Activated naive CD4-positive, alpha-beta T cell treated with anti-CD3 and anti-CD28 coated beads for 36 hours (primary cell): ENCODE measurements at regions not wholly inside any gene's neighbourhood (a gene's known extent, or its start where the extent isn't known, plus 50 kb on each side); places are given as distances from the start of the nearest gene placed in this dataset.
"Not testable (repeated sequence)": the region's sequence is repeated elsewhere in the genome, so short reads cannot be mapped to it uniquely, and the experiment has no call there.

ENCODE experiments used
- CTCF ChIA-PET: fragments of 350-600 bp; sonication (Branson Sonifier 250); formaldehyde crosslinking; loops from one replicate; lab custom pipeline; 2021; ENCODE audit warnings: antibody characterized with exemption; lab: Charles Lee
- DNase-seq: peaks from one replicate; pipeline ENCODE4 v3.0.0-alpha.2; 2020
- H3K27ac Mint-ChIP-seq: one replicate; pipeline ENCODE4 v1.8.0; 2021; ENCODE audit warnings: mild to moderate bottlenecking, mixed read lengths
- H3K27me3 Mint-ChIP-seq: one replicate; pipeline ENCODE4 v1.8.0; 2021; ENCODE audit warnings: low read depth, mixed read lengths
- H3K36me3 Mint-ChIP-seq: one replicate; pipeline ENCODE4 v1.8.0; 2021; ENCODE audit warnings: low read depth, mixed read lengths
- H3K4me1 Mint-ChIP-seq: one replicate; pipeline ENCODE4 v1.8.0; 2021; ENCODE audit warnings: low read depth, mixed read lengths
- H3K4me3 Mint-ChIP-seq: one replicate; pipeline ENCODE4 v1.8.0; 2021; ENCODE audit warnings: mild to moderate bottlenecking, moderate library complexity, mixed read lengths
- H3K9me3 Mint-ChIP-seq: one replicate; pipeline ENCODE4 v1.8.0; 2021; ENCODE audit warnings: mixed read lengths
- intact Hi-C: fragments of 100-400 bp; cut with micrococcal nuclease; formaldehyde crosslinking; loops from one replicate; pipeline ENCODE4 v1.15.1; 2023

DNA sequence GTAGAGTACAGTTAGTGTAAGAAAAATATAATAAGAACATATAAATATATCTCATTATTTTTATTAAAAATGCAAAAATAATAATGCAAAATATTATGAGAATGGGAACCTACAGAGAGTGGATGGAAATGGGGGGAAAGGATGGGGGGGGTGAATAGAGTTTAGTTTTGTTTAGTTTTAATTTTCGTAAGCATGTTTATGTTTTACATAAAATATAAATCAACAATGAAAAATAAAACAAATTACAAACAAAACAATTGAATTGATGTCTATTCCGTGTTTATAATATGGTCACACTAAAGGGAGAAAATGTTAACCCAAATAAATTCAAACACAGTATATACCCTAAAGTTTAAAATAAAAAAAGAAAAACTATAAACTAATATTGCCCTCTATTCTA is 1717.4 kb upstream of the SPRY2 start:
- intact Hi-C loops = no loop called here
- CTCF ChIA-PET = no interaction called here

DNA sequence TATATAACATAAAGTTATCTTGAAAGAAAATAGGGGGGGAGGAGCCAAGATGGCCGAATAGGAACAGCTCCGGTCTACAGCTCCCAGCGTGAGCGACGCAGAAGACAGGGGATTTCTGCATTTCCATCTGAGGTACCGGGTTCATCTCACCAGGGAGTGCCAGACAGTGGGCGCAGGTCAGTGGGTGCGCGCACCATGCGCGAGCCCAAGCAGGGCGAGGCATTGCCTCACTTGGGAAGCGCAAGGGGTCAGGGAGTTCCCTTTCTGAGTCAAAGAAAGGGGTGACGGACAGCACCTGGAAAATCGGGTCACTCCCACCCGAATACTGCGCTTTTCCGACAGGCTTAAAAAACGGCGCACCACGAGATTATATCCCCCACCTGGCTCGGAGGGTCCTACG is 1704.4 kb upstream of the SPRY2 start:
- intact Hi-C loops = not testable (repeated sequence)

More for the DNA sequence above, 1717.4 kb upstream of the SPRY2 start:
- DNase-seq = no peak
- no peak overlapping the region for H3K4me3 Mint-ChIP-seq
- no peaks in the 10 kb centered on the region for H3K36me3 Mint-ChIP-seq
- no peaks in the 10 kb centered on the region for H3K4me1 Mint-ChIP-seq
- no peak overlapping the region for H3K27ac Mint-ChIP-seq
- H3K27me3 Mint-ChIP-seq = no peaks in the 10 kb centered on the region
- peaks cover 11% of the 10 kb centered on the region for H3K9me3 Mint-ChIP-seq

DNA sequence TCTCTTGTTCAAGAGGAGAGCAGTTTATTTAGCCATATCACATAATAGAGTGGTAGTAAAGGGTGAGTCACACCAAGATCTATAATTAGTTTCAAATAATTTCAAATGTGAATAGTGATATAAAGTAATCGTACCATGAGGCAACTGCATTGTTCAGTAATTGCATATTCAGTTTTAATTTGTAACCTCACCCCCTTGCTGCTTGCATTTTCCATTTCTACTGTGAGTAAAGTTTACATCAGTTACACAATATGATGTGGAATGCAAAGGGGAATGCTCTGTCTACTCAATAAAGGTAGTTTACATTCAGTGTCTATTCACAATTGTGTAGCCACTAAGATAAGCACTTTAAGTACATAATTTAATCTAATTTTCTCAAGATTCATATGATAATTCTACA is 1695.7 kb upstream of the SPRY2 start:
- no peaks in the 10 kb centered on the region for H3K36me3 Mint-ChIP-seq
- H3K27ac Mint-ChIP-seq = no peak overlapping the region
- no peaks in the 10 kb centered on the region for H3K27me3 Mint-ChIP-seq
- CTCF ChIA-PET = no interaction called here
- H3K9me3 Mint-ChIP-seq = peaks cover 8% of the 10 kb centered on the region
- H3K4me1 Mint-ChIP-seq = no peaks in the 10 kb centered on the region
- no peak for DNase-seq
- no peak overlapping the region for H3K4me3 Mint-ChIP-seq
- intact Hi-C loops = no loop called here

More for the DNA sequence above, 1704.4 kb upstream of the SPRY2 start:
- H3K4me1 Mint-ChIP-seq, CTCF ChIA-PET, H3K36me3 Mint-ChIP-seq, H3K9me3 Mint-ChIP-seq, DNase-seq, H3K27me3 Mint-ChIP-seq, H3K27ac Mint-ChIP-seq, H3K4me3 Mint-ChIP-seq: not testable (repeated sequence)

DNA sequence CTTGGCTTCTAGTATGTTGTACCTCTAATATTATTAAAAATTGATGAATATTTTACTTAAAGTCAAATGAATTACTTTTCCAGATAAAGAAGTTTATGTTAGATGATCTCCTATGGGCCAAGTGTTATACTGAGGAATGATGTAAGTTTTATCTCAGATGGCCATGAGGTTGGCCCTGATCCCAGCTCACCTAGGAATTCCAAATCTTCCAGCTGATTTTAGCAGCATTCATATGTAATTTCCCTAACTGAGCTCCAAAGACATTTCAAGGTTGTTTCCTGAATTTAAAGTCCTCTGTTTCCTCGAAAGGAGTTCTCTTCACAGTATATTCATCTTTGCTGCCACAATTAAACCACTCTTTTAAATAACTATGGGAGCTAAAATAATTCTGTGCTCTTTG is 1670.4 kb upstream of the SPRY2 start:
- Mint-ChIP-seq H3K36me3 (no peaks in the 10 kb centered on the region), H3K4me1 (no peaks in the 10 kb centered on the region), H3K9me3 (peaks cover 6% of the 10 kb centered on the region), H3K4me3 (no peak overlapping the region), H3K27ac (no peak overlapping the region), H3K27me3 (no peaks in the 10 kb centered on the region)
- intact Hi-C loops = no loop called here
- CTCF ChIA-PET = no interaction called here
- no peak for DNase-seq

DNA sequence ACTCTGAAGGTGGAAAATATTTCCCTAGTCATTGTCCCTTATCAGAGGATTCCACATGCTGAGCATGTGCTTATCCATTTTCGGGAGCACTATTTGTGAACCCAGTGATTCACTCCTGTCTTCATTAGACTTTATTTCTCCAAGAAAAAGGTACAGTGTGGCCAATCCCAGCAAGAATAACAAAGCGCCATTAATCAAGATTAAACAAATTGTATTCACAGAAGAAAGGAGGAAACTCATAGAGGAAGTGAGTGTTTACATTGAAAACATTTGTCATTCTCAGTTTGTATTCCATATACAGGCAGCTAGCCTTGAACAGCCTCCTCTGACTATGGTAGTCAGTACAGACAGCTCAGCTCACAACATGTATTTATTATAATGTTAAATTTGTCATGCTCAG is 1669.9 kb upstream of the SPRY2 start:
- CTCF ChIA-PET = no interaction called here
- Mint-ChIP-seq H3K4me1 (no peaks in the 10 kb centered on the region), H3K27ac (no peak overlapping the region), H3K4me3 (no peak overlapping the region), H3K9me3 (peaks cover 7% of the 10 kb centered on the region), H3K27me3 (no peaks in the 10 kb centered on the region), H3K36me3 (no peaks in the 10 kb centered on the region)
- no peak for DNase-seq
- intact Hi-C loops = no loop called here

DNA sequence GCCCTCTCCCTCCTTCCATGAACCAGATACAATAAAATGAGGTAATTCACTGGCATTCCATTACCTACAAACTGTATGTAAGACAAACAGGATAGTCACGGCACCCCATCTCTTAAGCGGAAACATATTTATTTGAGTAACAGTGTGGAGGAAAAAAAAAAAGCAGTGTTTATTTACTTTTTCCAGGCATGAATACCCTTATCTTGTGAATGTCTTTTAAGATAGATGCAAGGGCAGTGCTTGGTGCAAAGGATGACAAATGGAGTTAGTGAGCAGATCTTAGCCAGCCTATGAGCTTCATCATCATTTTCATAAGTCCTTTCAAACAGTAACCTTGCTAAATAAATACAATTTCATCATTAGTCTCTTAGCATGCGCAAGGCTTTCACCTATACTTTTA is 1661.8 kb upstream of the SPRY2 start:
- H3K4me3 Mint-ChIP-seq = no peak overlapping the region
- no peaks in the 10 kb centered on the region for H3K4me1 Mint-ChIP-seq
- DNase-seq = no peak
- H3K27ac Mint-ChIP-seq = no peak overlapping the region
- no peaks in the 10 kb centered on the region for H3K36me3 Mint-ChIP-seq
- intact Hi-C loops = no loop called here
- CTCF ChIA-PET = no interaction called here
- H3K27me3 Mint-ChIP-seq = no peaks in the 10 kb centered on the region
- peaks cover 5% of the 10 kb centered on the region for H3K9me3 Mint-ChIP-seq

DNA sequence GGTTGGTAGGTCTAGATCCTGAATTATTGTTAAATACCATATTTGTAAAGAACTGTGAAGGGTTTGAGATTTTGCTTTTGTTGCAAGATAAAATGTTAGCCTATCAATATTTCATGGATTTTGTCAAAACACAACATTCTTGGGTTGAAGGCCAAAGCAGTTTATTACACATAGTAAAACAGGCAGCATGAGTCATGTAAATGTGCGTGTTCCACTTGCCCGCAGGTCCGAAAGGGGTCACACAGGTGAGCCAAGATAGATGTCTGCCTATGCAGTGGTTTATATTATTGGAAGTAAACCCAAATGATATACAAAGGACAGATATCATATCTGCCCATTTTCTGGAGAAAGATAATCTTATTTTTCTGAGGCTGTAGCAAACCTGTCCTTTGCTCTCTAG is 1654.4 kb upstream of the SPRY2 start:
- CTCF ChIA-PET = no interaction called here
- Mint-ChIP-seq H3K27ac (no peak overlapping the region), H3K4me1 (no peaks in the 10 kb centered on the region), H3K4me3 (no peak overlapping the region), H3K9me3 (peaks cover 2% of the 10 kb centered on the region), H3K27me3 (no peaks in the 10 kb centered on the region), H3K36me3 (no peaks in the 10 kb centered on the region)
- intact Hi-C loops = no loop called here
- DNase-seq = no peak

DNA sequence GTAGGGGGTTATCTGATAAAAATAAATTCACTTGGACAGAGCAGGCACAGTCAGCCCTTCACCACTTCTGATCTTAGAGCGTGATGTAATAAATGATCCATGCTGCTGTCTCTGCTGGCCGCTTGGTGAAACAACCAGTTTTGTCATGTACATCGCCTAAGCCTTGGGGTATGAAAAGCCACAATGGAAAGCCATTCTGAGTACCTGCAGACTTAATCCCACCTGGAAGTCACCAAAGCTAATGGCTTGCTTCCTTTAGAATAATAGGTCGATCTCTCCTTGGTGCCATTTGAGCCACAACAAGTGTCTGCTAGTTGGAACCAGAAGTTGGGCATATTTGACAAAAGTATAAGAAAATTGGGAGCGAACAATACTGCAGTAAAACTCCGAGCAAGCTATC is 1649.7 kb upstream of the SPRY2 start:
- Mint-ChIP-seq H3K4me3 (no peak overlapping the region), H3K27ac (no peak overlapping the region), H3K36me3 (no peaks in the 10 kb centered on the region), H3K27me3 (no peaks in the 10 kb centered on the region), H3K9me3 (peaks cover 3% of the 10 kb centered on the region), H3K4me1 (no peaks in the 10 kb centered on the region)
- CTCF ChIA-PET = no interaction called here
- DNase-seq = no peak
- intact Hi-C loops = no loop called here

DNA sequence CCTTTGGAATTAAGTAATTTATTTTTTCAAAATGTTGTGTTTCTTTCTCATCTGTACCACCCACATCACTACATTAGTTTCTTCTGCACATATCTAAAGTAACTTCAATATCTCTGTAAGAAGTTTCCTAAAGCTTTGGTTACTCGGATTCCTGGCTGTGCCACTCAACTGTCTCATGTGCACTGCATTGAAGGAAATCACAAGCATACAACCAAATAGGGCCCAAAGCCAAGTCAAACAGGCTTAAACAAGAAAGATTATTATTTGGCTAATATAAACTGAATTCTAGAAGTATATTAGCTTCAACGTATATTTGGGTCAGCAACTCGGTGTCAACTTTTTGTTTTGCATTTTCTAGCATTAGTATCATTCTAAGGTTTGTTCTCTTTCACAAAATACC is 1647.6 kb upstream of the SPRY2 start:
- intact Hi-C loops = no loop called here
- CTCF ChIA-PET = no interaction called here
- Mint-ChIP-seq H3K27me3 (no peaks in the 10 kb centered on the region), H3K36me3 (no peaks in the 10 kb centered on the region), H3K4me1 (no peaks in the 10 kb centered on the region), H3K4me3 (no peak overlapping the region), H3K27ac (no peak overlapping the region), H3K9me3 (peaks cover 7% of the 10 kb centered on the region)
- DNase-seq = no peak

DNA sequence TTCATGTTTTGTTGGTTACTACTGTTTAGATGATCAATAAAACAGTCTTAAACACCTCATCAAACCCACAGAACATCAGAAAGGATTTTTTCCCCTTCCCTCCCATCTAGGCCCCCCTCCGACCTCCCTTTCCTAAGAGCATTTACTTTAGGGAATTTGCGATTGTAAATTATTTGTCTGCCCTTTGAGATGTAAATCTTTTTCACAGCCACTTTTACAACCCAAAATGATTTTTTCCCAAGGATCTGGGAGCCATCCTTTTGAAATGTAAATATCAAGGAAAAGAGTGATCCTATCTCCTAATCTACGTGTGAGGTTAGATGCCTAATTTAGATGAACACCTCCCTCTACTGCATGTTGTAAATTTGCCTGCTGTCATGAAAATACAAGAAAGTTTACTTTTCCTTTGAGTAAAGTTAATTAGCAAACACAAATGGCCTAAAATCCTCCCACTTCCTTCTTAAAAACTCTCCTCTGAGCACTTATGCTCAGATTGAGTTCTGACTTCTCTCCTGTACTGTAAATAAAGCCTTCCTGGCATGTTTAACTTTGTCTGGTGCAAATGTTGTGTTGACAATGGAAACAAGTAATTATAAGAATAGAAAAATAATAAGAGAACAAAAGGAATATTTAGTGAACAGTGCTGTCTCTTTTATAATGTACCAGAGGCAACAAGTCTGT is 1646.9 kb upstream of the SPRY2 start:
- H3K27me3 Mint-ChIP-seq = no peaks in the 10 kb centered on the region
- H3K27ac Mint-ChIP-seq = no peak overlapping the region
- H3K4me1 Mint-ChIP-seq = no peaks in the 10 kb centered on the region
- H3K4me3 Mint-ChIP-seq = no peak overlapping the region
- no peak for DNase-seq
- peaks cover 9% of the 10 kb centered on the region for H3K9me3 Mint-ChIP-seq
- intact Hi-C loops = no loop called here
- H3K36me3 Mint-ChIP-seq = no peaks in the 10 kb centered on the region
- CTCF ChIA-PET = no interaction called here

DNA sequence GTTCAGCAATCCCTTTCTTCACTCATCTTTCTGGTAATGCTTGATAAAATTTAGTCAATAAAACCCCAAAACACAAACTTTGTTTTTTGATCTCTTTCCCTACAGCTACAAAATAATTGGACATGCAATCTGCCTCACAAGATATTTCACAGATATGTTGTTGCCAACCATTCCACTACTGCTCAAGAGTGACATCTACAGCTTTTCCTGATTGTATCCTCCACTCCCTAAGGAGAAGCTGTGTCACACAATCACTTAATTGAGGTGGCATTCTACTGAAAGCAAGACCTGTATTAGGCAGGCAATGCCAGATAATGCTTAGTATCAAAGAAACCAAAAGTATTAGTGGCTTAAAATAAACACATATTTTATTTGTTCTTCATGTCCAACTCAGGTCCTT is 1646.2 kb upstream of the SPRY2 start:
- no peaks in the 10 kb centered on the region for H3K4me1 Mint-ChIP-seq
- intact Hi-C loops = no loop called here
- CTCF ChIA-PET = interaction anchor here (1.4 kb wide), 1 partner anchor 10 kb away, joined by 3 read pairs; no protein-coding TSS in a partner anchor
- H3K4me3 Mint-ChIP-seq = no peak overlapping the region
- H3K27me3 Mint-ChIP-seq = no peaks in the 10 kb centered on the region
- peaks cover 11% of the 10 kb centered on the region for H3K9me3 Mint-ChIP-seq
- H3K27ac Mint-ChIP-seq = no peak overlapping the region
- DNase-seq = no peak
- no peaks in the 10 kb centered on the region for H3K36me3 Mint-ChIP-seq

DNA sequence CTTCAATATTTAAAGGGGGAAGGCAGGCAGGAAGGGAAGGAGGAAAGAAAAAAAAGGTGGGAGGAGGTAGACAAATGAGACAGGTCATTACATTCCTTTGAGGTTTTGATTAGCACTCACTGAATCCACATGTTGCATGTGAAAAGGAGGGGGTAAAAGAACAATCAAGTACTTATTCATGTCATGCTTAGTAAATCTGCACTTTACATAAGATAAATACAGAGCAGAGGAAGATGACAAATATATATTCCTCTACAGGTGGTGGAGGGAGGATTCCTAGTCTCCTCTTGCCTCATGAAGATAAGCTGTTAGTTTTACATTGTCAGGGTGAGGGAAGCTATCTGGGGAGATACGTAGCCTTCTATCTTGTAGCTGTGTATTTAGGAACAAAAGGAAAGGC is 1645.4 kb upstream of the SPRY2 start:
- no peaks in the 10 kb centered on the region for H3K36me3 Mint-ChIP-seq
- H3K27ac Mint-ChIP-seq = no peak overlapping the region
- intact Hi-C loops = no loop called here
- H3K4me3 Mint-ChIP-seq = no peak overlapping the region
- H3K9me3 Mint-ChIP-seq = peaks cover 11% of the 10 kb centered on the region
- no peaks in the 10 kb centered on the region for H3K4me1 Mint-ChIP-seq
- CTCF ChIA-PET = interaction anchor here (1.4 kb wide), 1 partner anchor 9 kb away, joined by 3 read pairs; no protein-coding TSS in a partner anchor
- H3K27me3 Mint-ChIP-seq = no peaks in the 10 kb centered on the region
- no peak for DNase-seq

DNA sequence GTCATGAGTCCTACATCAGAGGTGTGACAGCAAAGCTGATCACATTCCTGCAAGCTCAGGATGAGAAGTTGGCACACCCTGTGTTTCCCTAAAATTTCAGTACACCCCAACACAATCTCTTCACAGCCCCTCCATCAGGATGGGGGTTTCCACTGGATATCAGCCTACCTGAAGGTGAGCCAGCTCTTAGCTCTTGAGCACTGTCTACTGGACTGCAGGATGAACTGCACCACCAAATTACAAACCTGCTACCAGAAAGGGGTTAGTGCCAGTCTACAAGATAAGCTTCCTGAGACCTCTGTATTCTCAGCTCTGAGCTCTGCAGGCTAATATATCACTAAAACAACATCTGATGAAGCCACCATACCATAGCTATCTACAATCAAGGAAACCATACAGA is 1616.2 kb upstream of the SPRY2 start:
- Mint-ChIP-seq H3K4me1 (no peaks in the 10 kb centered on the region), H3K27me3 (no peaks in the 10 kb centered on the region)

More for the DNA sequence above, 1616.2 kb upstream of the SPRY2 start:
- intact Hi-C loops = no loop called here
- no peak overlapping the region for H3K4me3 Mint-ChIP-seq
- CTCF ChIA-PET = no interaction called here
- DNase-seq = no peak
- no peaks in the 10 kb centered on the region for H3K36me3 Mint-ChIP-seq
- H3K9me3 Mint-ChIP-seq = peaks cover 2% of the 10 kb centered on the region
- no peak overlapping the region for H3K27ac Mint-ChIP-seq
